Mammary epithelial cell (primary cell): ENCODE measurements at regions not wholly inside any gene's neighbourhood (a gene's known extent, or its start where the extent isn't known, plus 50 kb on each side); places are given as distances from the start of the nearest gene placed in this dataset.

Source experiments
- CTCF ChIP-seq, 2 donors: IDR thresholded peaks in 1 of 2; conservative IDR thresholded peaks in 1 of 2; 2 replicates each; pipeline ENCODE4 v1.5.1; 2011 to 2012; ENCODE audit warnings: inconsistent platforms in 2 of 2, low read length in 2 of 2, mild to moderate bottlenecking in 2 of 2, control low read depth in 1 of 2, low read depth in 1 of 2; ENCODE audit not compliant: insufficient read depth in 1 of 2; ENCODE audit errors: extremely low read depth in 1 of 2
- EZH2 ChIP-seq: IDR thresholded peaks from 2 replicates; pipeline ENCODE4 v1.6.1; 2012; ENCODE audit warnings: low read length, inconsistent platforms, borderline replicate concordance

GRCh38 chr21:38613686-38614085 lies 115.4 kb upstream of the ERG start:
- no peak for TF ChIP-seq CTCF (conservative IDR thresholded peaks at IDR 0.05 in 1 of 2, IDR thresholded peaks at IDR 0.05 in 1 of 2; ENCODE audit: extremely low read depth in 1 of 2, insufficient read depth in 1 of 2, low read depth in 1 of 2, low read length in 2 of 2)
- no peak for TF ChIP-seq EZH2
